Thymus (tissue), 11 donors: ENCODE measurements at regions not wholly inside any gene's neighbourhood (a gene's known extent, or its start where the extent isn't known, plus 50 kb on each side); places are given as distances from the start of the nearest gene placed in this dataset.
"Not testable (repeated sequence)": the region's sequence is repeated elsewhere in the genome, so short reads cannot be mapped to it uniquely, and the experiment has no call there.

Source experiments
- DNase-seq, 9 donors: peaks; one replicate each; pipeline ENCODE4 v3.0.0-alpha.2; 2013; ENCODE audit warnings: low spot score in 9 of 9, low read depth in 6 of 9, missing footprints in 1 of 9
- H3K27ac ChIP-seq, 2 donors: one replicate each; pipeline ENCODE4 v1.5.1; 2013; ENCODE audit warnings: control low read depth in 1 of 2, low read depth in 1 of 2, low read length in 1 of 2, mild to moderate bottlenecking in 1 of 2, moderate library complexity in 1 of 2
- H3K27me3 ChIP-seq, 2 donors: one replicate each; pipeline ENCODE4 v1.5.1; 2013; ENCODE audit warnings: low read length in 1 of 2; ENCODE audit not compliant: control insufficient read depth in 2 of 2, insufficient read depth in 1 of 2
- H3K36me3 ChIP-seq, 2 donors: one replicate each; pipeline ENCODE4 v1.5.1; 2013; ENCODE audit warnings: low read length in 1 of 2, mild to moderate bottlenecking in 1 of 2, moderate library complexity in 1 of 2; ENCODE audit not compliant: control insufficient read depth in 2 of 2, insufficient read depth in 2 of 2
- H3K4me1 ChIP-seq, 2 donors: one replicate each; pipeline ENCODE4 v1.5.1; 2013; ENCODE audit warnings: low read length in 2 of 2; ENCODE audit not compliant: control insufficient read depth in 2 of 2, insufficient read depth in 2 of 2
- H3K4me3 ChIP-seq, 2 donors: one replicate each; pipeline ENCODE4 v1.5.1; 2013; ENCODE audit warnings: low read length in 2 of 2, control low read depth in 1 of 2, mild to moderate bottlenecking in 1 of 2
- H3K9me3 ChIP-seq, 2 donors: one replicate each; pipeline ENCODE4 v1.5.1; 2013; ENCODE audit warnings: low read length in 1 of 2, mild to moderate bottlenecking in 1 of 2; ENCODE audit not compliant: control insufficient read depth in 2 of 2, insufficient read depth in 1 of 2
- WGBS: extraction: QIAGEN DNeasy Blood & Tissue Kit; methylation state at CpG from one replicate; pipeline ENCODE4 v1.1.7; 2013; 5-methylcytosine and 5-hydroxymethylcytosine counted together
- donor health status: healthy.

DNA sequence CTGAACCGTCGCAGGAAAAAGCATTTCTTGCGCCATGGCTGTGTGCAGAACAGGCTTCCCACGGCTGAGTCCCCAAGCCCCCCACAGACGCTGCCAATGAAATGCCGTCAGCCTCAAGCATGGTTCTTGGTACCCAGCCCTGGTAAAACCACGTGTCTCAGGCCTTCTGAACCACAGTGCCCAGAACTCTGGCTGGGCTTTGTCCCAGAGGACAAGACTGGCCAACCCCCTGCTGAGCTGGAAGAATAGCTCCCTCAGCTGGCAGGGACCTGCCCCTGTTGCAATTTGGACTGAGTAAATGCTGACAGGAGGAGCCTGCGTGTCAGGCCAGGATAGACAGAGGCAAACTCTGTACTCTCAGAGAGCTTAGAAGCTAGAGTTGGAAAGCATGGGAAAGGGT is 106.2 kb downstream of the TNFRSF13B start:
- WGBS, result 92% methylated on average over 1 of the region's 8 CpGs
- not testable (repeated sequence) for H3K4me3 ChIP-seq, H3K4me1 ChIP-seq, H3K9me3 ChIP-seq, H3K36me3 ChIP-seq, H3K27me3 ChIP-seq, H3K27ac ChIP-seq, DNase-seq

GRCh38 chr17:16865077-16865613 is 106.8 kb downstream of the TNFRSF13B start:
- DNase-seq, H3K4me1 ChIP-seq, H3K4me3 ChIP-seq, H3K27ac ChIP-seq, H3K36me3 ChIP-seq, H3K27me3 ChIP-seq, H3K9me3 ChIP-seq: not testable (repeated sequence)
- WGBS, result 93% methylated on average over 6 of the region's 13 CpGs

DNA sequence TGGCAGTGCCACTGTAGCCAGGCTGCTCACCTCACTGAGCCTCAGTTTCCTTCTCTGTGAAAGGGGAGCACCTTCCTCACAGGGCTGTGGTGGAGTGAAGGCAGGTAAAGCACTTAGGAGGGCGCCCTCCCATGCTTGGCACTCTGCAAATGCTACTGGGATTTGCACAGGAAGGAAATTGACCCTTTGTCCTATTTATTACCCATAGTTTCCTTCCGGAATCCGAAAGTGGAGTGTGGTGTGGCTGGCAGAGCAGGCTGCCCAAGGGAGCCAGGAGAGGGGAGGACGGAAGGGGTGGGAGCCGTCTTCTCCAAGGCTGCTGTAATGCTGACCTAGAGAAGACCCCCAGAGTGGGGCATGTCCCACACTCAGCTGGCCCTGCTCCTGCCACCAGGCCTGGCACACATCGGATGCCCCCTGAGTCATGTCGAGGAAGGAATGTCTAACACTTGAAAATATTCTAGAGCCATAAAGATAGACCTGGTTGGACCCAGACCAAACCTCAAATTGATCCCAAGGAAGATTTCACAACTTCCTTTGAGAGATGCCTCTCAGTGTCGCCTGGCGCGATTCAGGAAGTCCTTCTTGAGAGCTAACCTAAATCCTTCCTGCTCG is 107.3 kb downstream of the TNFRSF13B start:
- H3K27ac ChIP-seq, H3K9me3 ChIP-seq, DNase-seq, H3K4me3 ChIP-seq, H3K27me3 ChIP-seq, H3K36me3 ChIP-seq, H3K4me1 ChIP-seq: not testable (repeated sequence)
- 20% methylated on average over 5 of the region's 11 CpGs for WGBS

GRCh38 chr17:16861152-16861551 is 110.8 kb downstream of the TNFRSF13B start:
- not testable (repeated sequence) for DNase-seq, H3K27me3 ChIP-seq, H3K9me3 ChIP-seq, H3K36me3 ChIP-seq, H3K4me1 ChIP-seq, H3K4me3 ChIP-seq, H3K27ac ChIP-seq
- WGBS, result 91% methylated on average over 8 of the region's 8 CpGs

DNA sequence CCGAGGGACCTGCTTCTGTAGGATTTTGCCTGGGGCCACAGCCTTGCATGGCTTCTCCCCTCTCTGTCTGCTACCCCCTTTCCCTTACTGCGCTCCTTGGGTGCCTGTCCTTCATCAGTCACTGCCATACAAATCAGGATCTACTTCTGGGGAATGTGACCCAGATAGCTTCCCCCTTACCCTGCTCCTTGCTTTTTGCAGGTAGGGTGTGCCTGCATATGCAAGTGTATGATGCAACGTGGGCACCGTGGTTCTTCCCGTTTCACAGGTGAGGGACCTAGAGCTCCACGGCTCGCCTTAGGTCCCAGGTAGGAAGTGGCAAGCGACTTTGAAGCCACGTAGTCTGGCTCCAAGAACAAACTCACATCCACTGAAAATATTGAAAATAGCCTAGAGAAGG is 111.5 kb downstream of the TNFRSF13B start:
- not testable (repeated sequence) for H3K4me1 ChIP-seq, H3K9me3 ChIP-seq, H3K4me3 ChIP-seq, H3K36me3 ChIP-seq, H3K27ac ChIP-seq, DNase-seq, H3K27me3 ChIP-seq
- WGBS, result 93% methylated on average over 9 of the region's 9 CpGs

- H3K4me1 ChIP-seq, H3K27ac ChIP-seq, H3K36me3 ChIP-seq, H3K9me3 ChIP-seq, H3K4me3 ChIP-seq, H3K27me3 ChIP-seq, DNase-seq: not testable (repeated sequence)
- 86% methylated on average over 2 of the region's 2 CpGs for WGBS
Observed at GRCh38 chr17:16859515-16859914, 112.4 kb downstream of the TNFRSF13B start.

DNA sequence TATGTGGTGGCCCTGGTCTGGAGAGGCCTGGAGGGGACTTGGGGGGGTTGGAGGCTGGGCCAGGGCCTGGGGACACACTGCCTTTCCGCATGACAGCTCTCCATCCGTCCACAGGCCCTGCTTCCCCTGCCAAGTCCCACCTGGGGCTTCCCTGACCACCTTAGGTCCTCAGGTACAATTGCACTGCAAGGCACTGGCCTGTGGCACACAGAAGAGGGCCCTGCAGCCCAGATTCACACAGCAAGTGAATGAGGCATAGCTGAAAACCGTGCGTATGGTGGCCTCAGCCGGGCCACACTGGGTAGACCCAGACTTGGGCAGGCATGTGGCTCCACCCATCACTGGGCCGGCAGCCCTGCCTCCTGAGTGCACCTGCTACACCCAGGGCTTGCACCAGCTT is 114.2 kb downstream of the TNFRSF13B start:
- 93% methylated on average over 6 of the region's 6 CpGs for WGBS

GRCh38 chr17:16856846-16857245 is 115.1 kb downstream of the TNFRSF13B start:
- DNase-seq, H3K27me3 ChIP-seq, H3K4me3 ChIP-seq, H3K9me3 ChIP-seq, H3K36me3 ChIP-seq, H3K27ac ChIP-seq, H3K4me1 ChIP-seq: not testable (repeated sequence)
- 82% methylated on average over 3 of the region's 3 CpGs for whole genome bisulfite sequencing

More for the DNA sequence above, 114.2 kb downstream of the TNFRSF13B start:
- not testable (repeated sequence) for H3K9me3 ChIP-seq, H3K27me3 ChIP-seq, H3K4me3 ChIP-seq, H3K4me1 ChIP-seq, H3K36me3 ChIP-seq, H3K27ac ChIP-seq, DNase-seq

- 82% methylated on average over 12 of the region's 12 CpGs for WGBS
- H3K9me3 ChIP-seq, H3K36me3 ChIP-seq, H3K27ac ChIP-seq, H3K27me3 ChIP-seq, DNase-seq, H3K4me1 ChIP-seq, H3K4me3 ChIP-seq: not testable (repeated sequence)
Observed at GRCh38 chr17:16856171-16856570, 115.7 kb downstream of the TNFRSF13B start.

DNA sequence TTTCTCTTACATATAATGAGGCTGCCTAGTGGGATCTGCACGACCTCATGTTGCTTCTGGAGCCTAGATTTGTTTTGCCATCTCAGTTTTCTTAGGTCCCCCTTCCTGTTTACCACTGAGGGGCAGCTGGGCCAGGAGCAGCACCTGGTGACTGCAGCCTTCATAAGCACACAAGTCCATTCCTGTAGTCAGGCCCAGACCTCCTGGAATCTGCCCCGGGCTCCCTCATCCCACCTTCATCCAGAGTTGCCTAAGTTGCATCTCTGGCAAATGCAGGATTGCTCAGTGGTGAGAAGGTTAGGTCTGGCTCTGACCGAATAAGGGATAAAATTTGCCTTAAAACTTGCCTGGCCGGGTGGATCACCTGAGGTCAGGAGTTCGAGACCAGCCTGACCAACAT is 117.3 kb downstream of the TNFRSF13B start:
- DNase-seq, H3K4me1 ChIP-seq, H3K4me3 ChIP-seq, H3K27me3 ChIP-seq, H3K9me3 ChIP-seq, H3K36me3 ChIP-seq, H3K27ac ChIP-seq: not testable (repeated sequence)
- WGBS, result 86% methylated on average over 5 of the region's 5 CpGs
